WTC11 (cell line): ENCODE measurements at regions not wholly inside any gene's neighbourhood (a gene's known extent, or its start where the extent isn't known, plus 50 kb on each side); places are given as distances from the start of the nearest gene placed in this dataset.

Experiments
- ATF1 ChIP-seq: sonication (generic); formaldehyde crosslinking; IDR thresholded peaks from 2 replicates; pipeline ENCODE4 v1.8.1; 2023; ENCODE audit warnings: mild to moderate bottlenecking, moderate library complexity, missing genetic modification reagents
- IRF2 ChIP-seq: sonication (generic); formaldehyde crosslinking; IDR thresholded peaks from 2 replicates; pipeline ENCODE4 v1.8.0; 2022; ENCODE audit warnings: low read depth, missing genetic modification reagents, borderline replicate concordance
- MXD4 ChIP-seq: fragments of 250-450 bp; sonication (Bioruptor Pico); IDR thresholded peaks from 2 replicates; pipeline ENCODE4 v1.8.0; 2021; ENCODE audit warnings: mild to moderate bottlenecking, moderate library complexity, borderline replicate concordance
- SP1 ChIP-seq: sonication (generic); formaldehyde crosslinking; conservative IDR thresholded peaks from 2 replicates; pipeline ENCODE4 v1.8.1; 2022; ENCODE audit warnings: missing genetic modification reagents
- ZNF263 ChIP-seq: sonication (generic); formaldehyde crosslinking; IDR thresholded peaks from 2 replicates; pipeline ENCODE4 v1.8.1; 2022; ENCODE audit warnings: low read depth, mild to moderate bottlenecking, moderate library complexity, missing genetic modification reagents
- TF ChIP-seq, protein P1 (sequence below): sonication (generic); formaldehyde crosslinking; IDR thresholded peaks from 2 replicates; pipeline ENCODE4 v1.8.1; 2023; ENCODE audit warnings: mild to moderate bottlenecking, missing genetic modification reagents
- TF ChIP-seq, protein P2 (sequence below): sonication (generic); formaldehyde crosslinking; IDR thresholded peaks from 2 replicates; pipeline ENCODE4 v1.8.0; 2022; ENCODE audit warnings: mild to moderate bottlenecking, missing genetic modification reagents
- TF ChIP-seq, protein P3 (sequence below): sonication (generic); formaldehyde crosslinking; IDR thresholded peaks from 2 replicates; pipeline ENCODE4 v1.8.1; 2023; ENCODE audit warnings: mild to moderate bottlenecking, missing genetic modification reagents, moderate library complexity
- TF ChIP-seq, protein P4 (sequence below): fragments of 200-600 bp; IDR thresholded peaks from 2 replicates; pipeline ENCODE4 v1.8.0; 2022; ENCODE audit warnings: antibody characterized with exemption
- TF ChIP-seq, protein P5 (sequence below): sonication (generic); formaldehyde crosslinking; IDR thresholded peaks from 2 replicates; pipeline ENCODE4 v1.8.0; 2022; ENCODE audit warnings: missing genetic modification reagents
- TF ChIP-seq, protein P6 (sequence below): sonication (generic); formaldehyde crosslinking; conservative IDR thresholded peaks from 2 replicates; pipeline ENCODE4 v1.8.1; 2022; ENCODE audit warnings: mild to moderate bottlenecking, missing genetic modification reagents

DNA sequence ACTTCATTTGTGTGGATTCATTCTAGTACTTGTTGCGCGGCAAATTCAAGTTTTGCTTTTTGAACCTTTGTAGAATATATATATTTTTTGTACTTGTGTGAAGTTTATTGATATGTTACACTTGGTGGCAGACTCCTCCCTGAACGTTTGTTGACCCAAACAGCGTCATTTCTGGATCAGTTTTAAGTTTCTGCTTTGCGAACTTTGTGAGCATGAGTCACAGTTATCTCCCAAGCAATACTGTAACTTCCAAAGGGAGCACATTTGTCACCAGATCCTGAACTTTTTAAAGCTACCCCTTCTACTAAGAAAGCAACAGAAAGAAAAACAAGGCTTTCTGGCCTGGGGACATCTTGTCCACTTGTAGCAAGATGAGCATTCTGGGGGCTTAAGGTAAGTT lies 74.8 kb upstream of the CACNA2D3 start:
- TF ChIP-seq, protein P1, sequence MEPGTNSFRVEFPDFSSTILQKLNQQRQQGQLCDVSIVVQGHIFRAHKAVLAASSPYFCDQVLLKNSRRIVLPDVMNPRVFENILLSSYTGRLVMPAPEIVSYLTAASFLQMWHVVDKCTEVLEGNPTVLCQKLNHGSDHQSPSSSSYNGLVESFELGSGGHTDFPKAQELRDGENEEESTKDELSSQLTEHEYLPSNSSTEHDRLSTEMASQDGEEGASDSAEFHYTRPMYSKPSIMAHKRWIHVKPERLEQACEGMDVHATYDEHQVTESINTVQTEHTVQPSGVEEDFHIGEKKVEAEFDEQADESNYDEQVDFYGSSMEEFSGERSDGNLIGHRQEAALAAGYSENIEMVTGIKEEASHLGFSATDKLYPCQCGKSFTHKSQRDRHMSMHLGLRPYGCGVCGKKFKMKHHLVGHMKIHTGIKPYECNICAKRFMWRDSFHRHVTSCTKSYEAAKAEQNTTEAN (CRISPR knock-in tag), result no peak
- TF ChIP-seq, protein P2, sequence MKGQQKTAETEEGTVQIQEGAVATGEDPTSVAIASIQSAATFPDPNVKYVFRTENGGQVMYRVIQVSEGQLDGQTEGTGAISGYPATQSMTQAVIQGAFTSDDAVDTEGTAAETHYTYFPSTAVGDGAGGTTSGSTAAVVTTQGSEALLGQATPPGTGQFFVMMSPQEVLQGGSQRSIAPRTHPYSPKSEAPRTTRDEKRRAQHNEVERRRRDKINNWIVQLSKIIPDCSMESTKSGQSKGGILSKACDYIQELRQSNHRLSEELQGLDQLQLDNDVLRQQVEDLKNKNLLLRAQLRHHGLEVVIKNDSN, result no peak
- TF ChIP-seq, protein P3, sequence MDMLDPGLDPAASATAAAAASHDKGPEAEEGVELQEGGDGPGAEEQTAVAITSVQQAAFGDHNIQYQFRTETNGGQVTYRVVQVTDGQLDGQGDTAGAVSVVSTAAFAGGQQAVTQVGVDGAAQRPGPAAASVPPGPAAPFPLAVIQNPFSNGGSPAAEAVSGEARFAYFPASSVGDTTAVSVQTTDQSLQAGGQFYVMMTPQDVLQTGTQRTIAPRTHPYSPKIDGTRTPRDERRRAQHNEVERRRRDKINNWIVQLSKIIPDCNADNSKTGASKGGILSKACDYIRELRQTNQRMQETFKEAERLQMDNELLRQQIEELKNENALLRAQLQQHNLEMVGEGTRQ (CRISPR knock-in tag), result no peak
- TF ChIP-seq MXD4 (no peak), SP1 (CRISPR knock-in tag) (no peak), IRF2 (CRISPR knock-in tag) (no peak), ZNF263 (no peak), ATF1 (CRISPR knock-in tag) (no peak)
- TF ChIP-seq, protein P4, sequence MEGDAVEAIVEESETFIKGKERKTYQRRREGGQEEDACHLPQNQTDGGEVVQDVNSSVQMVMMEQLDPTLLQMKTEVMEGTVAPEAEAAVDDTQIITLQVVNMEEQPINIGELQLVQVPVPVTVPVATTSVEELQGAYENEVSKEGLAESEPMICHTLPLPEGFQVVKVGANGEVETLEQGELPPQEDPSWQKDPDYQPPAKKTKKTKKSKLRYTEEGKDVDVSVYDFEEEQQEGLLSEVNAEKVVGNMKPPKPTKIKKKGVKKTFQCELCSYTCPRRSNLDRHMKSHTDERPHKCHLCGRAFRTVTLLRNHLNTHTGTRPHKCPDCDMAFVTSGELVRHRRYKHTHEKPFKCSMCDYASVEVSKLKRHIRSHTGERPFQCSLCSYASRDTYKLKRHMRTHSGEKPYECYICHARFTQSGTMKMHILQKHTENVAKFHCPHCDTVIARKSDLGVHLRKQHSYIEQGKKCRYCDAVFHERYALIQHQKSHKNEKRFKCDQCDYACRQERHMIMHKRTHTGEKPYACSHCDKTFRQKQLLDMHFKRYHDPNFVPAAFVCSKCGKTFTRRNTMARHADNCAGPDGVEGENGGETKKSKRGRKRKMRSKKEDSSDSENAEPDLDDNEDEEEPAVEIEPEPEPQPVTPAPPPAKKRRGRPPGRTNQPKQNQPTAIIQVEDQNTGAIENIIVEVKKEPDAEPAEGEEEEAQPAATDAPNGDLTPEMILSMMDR, result no peak
- TF ChIP-seq, protein P5, sequence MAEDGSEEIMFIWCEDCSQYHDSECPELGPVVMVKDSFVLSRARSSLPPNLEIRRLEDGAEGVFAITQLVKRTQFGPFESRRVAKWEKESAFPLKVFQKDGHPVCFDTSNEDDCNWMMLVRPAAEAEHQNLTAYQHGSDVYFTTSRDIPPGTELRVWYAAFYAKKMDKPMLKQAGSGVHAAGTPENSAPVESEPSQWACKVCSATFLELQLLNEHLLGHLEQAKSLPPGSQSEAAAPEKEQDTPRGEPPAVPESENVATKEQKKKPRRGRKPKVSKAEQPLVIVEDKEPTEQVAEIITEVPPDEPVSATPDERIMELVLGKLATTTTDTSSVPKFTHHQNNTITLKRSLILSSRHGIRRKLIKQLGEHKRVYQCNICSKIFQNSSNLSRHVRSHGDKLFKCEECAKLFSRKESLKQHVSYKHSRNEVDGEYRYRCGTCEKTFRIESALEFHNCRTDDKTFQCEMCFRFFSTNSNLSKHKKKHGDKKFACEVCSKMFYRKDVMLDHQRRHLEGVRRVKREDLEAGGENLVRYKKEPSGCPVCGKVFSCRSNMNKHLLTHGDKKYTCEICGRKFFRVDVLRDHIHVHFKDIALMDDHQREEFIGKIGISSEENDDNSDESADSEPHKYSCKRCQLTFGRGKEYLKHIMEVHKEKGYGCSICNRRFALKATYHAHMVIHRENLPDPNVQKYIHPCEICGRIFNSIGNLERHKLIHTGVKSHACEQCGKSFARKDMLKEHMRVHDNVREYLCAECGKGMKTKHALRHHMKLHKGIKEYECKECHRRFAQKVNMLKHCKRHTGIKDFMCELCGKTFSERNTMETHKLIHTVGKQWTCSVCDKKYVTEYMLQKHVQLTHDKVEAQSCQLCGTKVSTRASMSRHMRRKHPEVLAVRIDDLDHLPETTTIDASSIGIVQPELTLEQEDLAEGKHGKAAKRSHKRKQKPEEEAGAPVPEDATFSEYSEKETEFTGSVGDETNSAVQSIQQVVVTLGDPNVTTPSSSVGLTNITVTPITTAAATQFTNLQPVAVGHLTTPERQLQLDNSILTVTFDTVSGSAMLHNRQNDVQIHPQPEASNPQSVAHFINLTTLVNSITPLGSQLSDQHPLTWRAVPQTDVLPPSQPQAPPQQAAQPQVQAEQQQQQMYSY (CRISPR knock-in tag), result no peak
- TF ChIP-seq, protein P6, sequence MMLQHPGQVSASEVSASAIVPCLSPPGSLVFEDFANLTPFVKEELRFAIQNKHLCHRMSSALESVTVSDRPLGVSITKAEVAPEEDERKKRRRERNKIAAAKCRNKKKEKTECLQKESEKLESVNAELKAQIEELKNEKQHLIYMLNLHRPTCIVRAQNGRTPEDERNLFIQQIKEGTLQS, result no peak
